Adrenal gland (tissue), 5 donors: ENCODE measurements at regions not wholly inside any gene's neighbourhood (a gene's known extent, or its start where the extent isn't known, plus 50 kb on each side); places are given as distances from the start of the nearest gene placed in this dataset.

Source experiments
- CTCF ChIP-seq, 6 experiments: fragments of 450-650 bp in 4 of 6; fragments of 200-600 bp in 2 of 6; sonication (generic) in 1 of 6; IDR thresholded peaks; 1 replicate in 5 of 6; 2 replicates in 1 of 6; pipeline versions ENCODE4 v1.5.1 to v1.8.0; 2016 to 2021; ENCODE audit warnings: antibody characterized with exemption in 6 of 6, mild to moderate bottlenecking in 2 of 6, moderate library complexity in 1 of 6
- POLR2A ChIP-seq, 2 donors: fragments of 450-650 bp; IDR thresholded peaks; one replicate each; pipeline ENCODE4 v1.6.1; 2017; ENCODE audit warnings: antibody characterized with exemption in 2 of 2, mild to moderate bottlenecking in 2 of 2, moderate library complexity in 1 of 2
- donor health status: DM: no; HTN: no; CAD: no.

- TF ChIP-seq CTCF (IDR thresholded peaks at IDR 0.05) (no peak), POLR2A (IDR thresholded peaks at IDR 0.05) (no peak)
Observed at GRCh38 chr13:100895651-100896050, 221.1 kb upstream of the TMTC4 start.
